ENCODE measurements at regions not wholly inside any gene's neighbourhood (a gene's known extent, or its start where the extent isn't known, plus 50 kb on each side); places are given as distances from the start of the nearest gene placed in this dataset.

GRCh38 chr1:112793631-112794565 is 78.8 kb upstream of the PPM1J start:
- TF ChIP-seq POU6F1 (CRISPR knock-in tag; IDR thresholded peaks at IDR 0.05; ENCODE audit: borderline replicate concordance, low read depth) (no peak), TSHZ2 (CRISPR knock-in tag; IDR thresholded peaks at IDR 0.05) (no peak), ZFP3 (CRISPR knock-in tag; IDR thresholded peaks at IDR 0.05) (no peak), ZC3H10 (CRISPR knock-in tag; IDR thresholded peaks at IDR 0.05) (no peak), CREB5 (CRISPR knock-in tag; IDR thresholded peaks at IDR 0.05; ENCODE audit: low read depth) (no peak), SNAI2 (CRISPR knock-in tag; IDR thresholded peaks at IDR 0.05) (no peak), ARNTL (CRISPR knock-in tag; IDR thresholded peaks at IDR 0.05; ENCODE audit: borderline replicate concordance, low read depth) (no peak), PATZ1 (CRISPR knock-in tag; IDR thresholded peaks at IDR 0.05; ENCODE audit: borderline replicate concordance) (no peak), CSDC2 (CRISPR knock-in tag; IDR thresholded peaks at IDR 0.05) (no peak), PPARA (CRISPR knock-in tag; IDR thresholded peaks at IDR 0.05; ENCODE audit: borderline replicate concordance) (no peak), GLIS3 (CRISPR knock-in tag; IDR thresholded peaks at IDR 0.05) (no peak), BACH2 (CRISPR knock-in tag; IDR thresholded peaks at IDR 0.05; ENCODE audit: borderline replicate concordance) (no peak), RARB (CRISPR knock-in tag; IDR thresholded peaks at IDR 0.05) (no peak)
